NCI-H2227 treated with DMSO at 0.1 percent for 48 hours (cell line): ENCODE measurements at regions not wholly inside any gene's neighbourhood (a gene's known extent, or its start where the extent isn't known, plus 50 kb on each side); places are given as distances from the start of the nearest gene placed in this dataset.
"Not testable (repeated sequence)": the region's sequence is repeated elsewhere in the genome, so short reads cannot be mapped to it uniquely, and the experiment has no call there.

Experiments used
- DNase-seq: peaks from one replicate; lab custom pipeline; 2025; lab: John Stamatoyannopoulos, UW

DNA sequence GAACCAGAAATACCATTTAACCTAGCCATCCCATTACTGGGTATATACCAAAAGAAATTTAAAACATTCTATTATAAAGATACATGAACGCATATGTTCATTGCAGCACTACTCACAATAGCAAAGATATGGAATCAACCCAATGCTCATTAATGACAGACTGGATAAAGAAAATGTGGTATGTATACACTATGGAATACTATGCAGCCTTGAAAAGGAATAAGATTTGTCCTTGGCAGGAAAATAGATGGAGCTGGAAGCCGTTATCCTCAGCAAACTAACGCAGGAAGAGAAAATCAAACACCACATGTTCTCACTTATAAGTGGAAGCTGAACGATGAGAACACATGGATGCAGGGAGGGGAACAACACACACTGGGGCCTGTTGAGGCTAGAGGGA, 146.1 kb upstream of the HMGA2 start:
- not testable (repeated sequence) for DNase-seq

DNA sequence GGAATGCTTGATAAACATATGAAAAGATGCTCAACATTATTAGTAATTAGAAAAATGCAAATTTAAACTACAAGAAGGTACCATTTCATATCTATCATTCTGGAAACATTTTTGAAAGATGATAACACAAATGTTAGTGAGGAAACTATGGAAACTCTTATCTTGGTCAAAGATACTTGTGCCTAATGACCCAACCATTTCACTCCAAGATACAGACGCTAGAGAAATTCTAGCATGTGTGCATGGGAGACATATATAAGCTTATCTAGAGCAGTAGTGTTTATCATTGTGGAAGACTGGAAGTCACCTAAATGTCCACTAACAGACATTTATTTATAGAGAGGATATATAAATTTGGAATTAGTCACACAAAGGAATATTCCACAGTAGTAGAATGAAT, 143.1 kb upstream of the HMGA2 start:
- DNase-seq, result no peak

DNA sequence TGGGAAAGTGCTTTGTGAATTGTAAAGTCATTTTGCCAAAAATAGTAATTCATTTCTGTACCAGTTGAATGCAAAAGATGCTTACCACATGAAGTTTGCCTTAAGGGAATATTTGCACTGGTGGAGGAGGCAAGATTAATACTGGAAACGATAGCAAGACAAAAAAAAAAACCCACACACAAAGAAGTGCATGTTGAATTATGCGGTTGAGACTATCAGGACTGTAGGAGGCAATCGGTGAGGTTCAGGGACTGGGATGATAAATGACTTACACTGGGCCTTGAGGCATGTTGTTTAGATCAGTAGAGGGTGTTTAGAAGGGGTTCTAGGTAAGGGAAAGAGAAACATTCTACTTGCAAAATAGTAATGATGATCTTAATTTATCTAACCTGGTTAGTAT, 142.2 kb upstream of the HMGA2 start:
- DNase-seq, result no peak

DNA sequence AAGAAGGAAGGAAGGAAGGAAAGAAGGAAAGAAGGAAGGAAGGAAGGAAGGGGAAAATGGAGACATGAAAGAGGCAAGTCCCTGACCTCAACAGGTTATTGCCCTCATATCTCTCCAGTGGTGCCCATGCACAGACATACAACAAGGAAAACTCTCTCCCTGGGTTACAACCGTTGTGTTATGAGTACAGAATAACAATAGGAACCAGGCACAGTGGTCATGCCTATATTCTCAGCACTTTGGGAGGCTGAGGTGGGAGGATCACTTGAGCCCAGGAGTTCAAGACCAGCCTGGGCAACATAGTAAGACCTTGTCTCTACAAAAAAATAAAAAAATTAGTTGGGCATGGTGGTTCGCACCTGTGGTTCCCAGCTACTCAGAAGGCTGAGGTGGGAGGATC, 139.4 kb upstream of the HMGA2 start:
- no peak for DNase-seq

DNA sequence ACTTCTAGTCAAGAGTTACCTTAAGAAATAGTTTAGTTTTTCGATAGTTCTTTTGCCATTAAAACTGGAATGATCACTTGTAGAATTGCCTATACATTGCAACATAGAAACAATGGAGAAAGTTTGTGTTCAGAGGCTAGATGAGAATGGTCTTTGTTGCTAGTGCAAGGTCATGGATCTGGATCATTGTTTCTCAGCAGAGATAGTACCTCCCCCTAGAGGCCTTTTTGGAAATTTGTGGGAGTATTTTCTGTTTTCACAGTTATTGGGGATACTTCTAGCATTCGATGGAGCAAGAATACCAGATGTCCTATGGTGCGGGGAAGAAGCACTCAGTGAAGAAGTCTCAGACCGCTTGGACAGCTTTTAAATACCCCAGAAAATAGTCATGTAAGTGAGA, 138.8 kb upstream of the HMGA2 start:
- DNase-seq, result no peak

DNA sequence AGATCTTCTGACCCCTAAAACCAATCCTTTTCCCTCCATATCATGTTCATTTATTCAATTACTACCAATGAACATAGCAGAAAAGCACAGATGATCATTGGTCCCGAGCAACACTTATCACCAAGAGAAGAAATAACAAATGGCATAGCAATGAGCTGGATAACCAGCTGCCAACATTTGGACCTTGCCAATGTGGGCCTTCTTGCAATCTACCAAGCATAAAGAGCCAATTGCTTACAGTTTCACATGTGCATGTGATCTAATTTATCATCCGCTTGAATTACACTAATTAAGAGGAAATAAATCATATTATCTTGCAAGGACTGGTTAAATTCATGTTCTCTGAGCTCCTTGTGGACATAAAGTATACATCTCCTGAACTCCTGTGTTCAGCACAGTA, 134.8 kb upstream of the HMGA2 start:
- no peak for DNase-seq

DNA sequence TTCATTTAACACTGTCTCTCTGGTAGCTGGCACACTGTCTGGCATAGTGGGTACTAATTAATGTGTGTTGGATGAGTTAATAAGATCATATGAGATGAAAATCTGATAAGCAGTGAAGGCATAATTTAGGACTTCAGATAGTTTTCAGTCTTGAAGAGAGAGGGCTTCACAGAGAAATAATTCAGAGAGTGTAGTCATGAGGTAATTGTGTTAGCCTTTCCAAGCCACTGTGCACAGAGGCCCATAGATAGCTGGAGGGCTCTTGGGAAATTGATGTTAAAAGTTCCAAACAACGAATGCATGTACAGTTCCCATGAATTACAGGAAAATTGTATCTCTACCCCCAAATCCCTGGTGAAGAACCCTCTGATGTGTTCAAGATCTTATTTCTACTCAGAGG, 133.8 kb upstream of the HMGA2 start:
- no peak for DNase-seq

DNA sequence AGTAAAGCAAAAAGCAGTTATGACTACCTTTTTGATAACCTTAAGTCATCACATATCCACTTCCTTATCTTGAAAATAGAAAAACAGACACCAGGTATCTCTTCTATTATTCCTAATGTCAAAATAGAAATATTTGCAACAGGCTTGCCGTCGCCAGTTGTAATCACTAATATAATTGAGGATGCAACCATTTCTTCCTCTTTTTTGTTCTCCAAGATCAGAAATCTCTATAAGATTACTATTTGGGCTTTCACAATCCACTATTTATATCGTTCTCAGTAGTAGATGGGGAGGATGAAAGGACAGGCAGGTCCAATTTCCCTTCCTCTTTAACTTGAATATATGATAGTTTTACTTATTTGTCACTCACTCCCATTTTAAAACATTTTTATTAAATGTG, 130.2 kb upstream of the HMGA2 start:
- DNase-seq, result no peak

DNA sequence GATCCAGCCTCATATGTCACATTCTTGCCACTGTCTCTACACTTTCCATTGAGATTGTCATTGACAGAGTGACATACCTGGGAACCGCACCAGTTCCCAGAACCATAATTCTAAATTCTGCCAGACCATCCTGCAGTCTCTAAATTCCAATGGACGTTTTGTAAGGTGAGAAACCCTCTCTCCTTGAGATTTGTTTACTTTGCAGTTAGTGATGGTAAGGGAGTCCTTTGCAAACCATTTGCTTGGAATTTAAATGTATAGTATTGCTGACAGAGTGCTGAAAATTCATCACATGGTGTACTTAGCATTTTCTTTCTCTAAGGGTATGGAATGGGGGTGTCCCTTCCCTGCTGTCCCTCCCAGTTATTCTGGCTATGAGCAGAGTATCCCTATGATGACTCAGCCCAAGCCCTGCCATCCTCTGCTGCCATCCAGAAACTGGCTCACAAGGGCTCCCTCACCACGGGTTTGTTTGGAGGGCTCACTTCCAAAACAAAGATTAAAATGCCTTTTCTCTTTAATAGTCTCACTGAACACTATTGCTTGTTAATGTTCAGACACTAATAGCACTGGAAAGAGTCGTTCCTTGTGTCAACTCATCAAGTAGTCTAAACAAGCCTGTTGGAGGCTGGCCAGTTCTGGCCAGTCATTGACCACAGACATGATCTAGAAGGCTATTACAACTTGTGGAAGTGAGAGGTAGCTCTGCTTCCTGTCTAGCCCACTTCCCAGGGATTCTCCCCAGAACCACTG, 129.0 kb upstream of the HMGA2 start:
- no peak for DNase-seq

DNA sequence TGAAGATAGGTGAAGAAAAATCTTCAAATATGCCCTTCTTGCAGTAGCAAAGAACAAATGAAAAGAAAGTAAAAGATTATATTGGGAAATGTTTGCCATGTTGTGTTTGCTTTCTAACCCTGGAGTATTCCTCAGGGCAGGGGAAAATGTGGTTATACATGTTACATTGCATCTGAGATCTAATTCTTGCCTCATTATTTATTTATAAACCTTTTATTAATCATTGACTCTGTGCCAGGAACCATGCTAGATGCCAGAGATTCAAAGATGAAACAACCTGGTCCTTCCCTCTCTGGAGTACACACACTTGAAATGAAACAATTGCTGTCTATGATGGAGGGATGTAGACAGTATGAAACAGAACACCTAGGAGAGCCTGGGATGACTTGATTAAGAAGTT, 128.1 kb upstream of the HMGA2 start:
- DNase-seq, result no peak

DNA sequence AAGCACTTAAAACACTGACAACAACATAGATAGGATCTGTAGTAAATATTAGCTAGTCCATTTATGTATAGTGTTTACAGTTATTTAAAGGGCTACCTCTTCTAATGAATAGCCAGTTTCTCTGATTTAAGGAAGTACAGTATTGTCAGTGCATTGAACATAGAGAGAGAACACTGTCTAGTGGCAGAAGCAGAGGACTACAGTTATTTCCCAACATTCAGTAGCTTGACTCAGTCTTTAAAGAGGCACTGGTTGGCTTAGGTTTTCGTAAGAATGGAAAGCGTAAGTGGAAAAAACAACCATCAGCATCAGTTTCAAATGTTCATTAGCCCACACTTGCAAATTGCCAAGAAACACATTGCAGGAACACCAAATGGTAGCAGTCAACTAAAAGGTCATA, 125.0 kb upstream of the HMGA2 start:
- no peak for DNase-seq

DNA sequence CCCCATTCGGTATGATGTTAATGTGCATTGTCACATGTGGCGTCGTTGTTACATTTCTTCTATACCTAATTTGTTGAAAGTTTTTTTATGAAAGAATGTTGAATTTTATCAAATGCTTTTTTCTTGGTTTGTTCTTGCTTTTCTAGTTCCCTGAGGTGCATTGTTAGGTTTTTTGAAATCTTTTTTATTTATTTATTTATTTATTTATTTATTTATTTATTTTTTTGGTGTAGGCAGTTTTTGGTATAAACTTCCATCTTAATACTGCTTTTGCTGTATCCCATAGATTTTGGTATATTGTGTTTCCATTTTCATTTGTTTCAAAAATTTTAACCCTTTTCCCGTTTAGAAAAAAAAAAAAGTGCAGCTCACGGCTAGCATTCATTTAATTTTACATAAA, 121.1 kb upstream of the HMGA2 start:
- no peak for DNase-seq

DNA sequence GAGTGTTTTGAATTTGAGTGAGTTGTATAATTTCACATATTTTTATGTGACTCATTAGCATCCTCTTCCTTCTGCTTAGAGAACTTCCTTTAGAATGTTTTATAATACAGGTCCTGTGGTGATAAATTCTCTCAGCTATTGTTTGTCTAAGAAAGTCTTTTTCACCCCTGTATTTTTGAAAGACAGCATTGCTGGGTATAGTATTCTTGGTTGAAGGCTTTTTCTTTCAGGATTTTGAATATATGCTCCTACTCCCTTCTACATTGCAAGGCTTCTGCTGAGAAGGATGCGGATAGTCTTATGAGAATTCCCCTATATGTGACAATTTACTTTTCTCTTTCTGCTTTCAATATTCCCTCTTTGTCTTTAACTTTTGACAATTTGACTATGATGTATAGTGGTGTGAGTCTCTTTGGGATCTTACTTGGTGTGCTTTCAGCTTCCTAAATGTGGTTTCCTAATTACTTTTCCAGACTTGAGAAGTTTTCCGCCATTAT, 118.9 kb upstream of the HMGA2 start:
- DNase-seq, result no peak

DNA sequence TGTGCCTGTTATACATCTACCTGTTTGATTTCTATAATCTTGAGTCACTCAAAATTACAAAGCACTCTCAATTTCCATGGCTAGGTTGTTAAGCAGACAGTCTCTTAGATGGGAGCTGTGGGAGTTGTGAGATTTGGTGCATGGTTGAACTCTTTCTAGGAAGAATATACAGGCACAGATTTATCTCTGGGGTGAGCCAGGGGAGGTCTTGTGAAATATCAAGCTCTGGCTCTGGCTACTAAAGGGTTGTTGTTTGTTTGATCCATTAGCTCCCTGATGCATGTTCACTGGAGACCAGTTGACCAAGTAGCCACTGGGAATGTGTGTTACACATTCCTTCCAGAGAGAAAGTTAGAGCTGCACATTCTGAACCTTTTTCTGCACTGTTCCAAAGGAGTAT, 117.2 kb upstream of the HMGA2 start:
- DNase-seq, result no peak

DNA sequence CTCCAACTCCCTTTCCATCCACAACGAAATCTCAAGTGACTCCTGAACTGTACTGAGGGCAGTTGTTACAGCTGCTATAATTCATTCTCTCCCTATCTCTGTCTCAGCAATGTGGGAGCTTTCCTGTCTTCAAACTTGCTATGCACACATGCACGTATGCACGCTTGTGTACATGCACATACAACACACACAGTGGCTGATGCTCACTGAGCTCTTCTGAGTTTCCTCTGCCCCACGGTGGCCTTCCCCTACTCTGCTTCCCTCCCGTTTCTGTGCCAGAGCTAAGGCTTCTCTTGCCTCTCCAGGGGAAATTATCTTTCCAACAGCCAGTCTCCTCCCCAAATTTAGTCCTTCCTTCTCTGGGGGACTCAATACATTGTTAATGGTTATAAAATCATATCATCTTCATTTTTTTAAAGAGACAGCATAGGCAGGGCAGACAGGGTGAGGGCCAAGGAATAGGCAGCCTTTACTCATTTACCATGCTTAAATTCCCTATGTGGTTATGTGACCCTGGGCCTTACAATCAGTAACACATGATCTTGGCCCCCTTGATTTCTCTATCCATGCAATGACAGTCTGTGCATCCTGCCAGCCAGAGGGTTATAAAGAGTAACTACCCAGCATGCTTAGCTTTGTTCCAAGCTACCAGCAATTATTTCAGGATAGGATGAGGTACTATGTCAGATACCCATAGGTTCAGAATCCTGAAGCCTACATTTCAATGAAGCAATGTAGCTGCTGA, 111.9 kb upstream of the HMGA2 start:
- DNase-seq, result no peak

DNA sequence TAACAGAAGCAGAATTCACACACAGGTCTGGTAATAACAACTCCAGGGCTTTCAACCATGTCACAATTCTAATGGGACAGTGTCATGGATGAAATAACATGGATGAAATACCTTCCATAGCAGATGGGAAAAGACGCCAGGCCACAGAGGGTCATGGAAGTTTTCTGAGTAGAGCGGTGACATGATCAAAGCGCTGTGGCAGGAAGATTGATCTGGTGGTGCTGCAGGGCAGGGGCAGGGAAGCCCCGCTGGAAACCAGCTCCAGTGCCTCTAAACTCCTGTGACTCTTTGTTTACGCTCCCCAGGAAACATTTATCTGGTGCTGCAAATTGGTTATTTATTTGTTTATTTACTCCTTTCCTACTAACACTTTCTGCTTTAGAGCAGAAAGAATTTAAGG, 108.3 kb upstream of the HMGA2 start:
- no peak for DNase-seq

DNA sequence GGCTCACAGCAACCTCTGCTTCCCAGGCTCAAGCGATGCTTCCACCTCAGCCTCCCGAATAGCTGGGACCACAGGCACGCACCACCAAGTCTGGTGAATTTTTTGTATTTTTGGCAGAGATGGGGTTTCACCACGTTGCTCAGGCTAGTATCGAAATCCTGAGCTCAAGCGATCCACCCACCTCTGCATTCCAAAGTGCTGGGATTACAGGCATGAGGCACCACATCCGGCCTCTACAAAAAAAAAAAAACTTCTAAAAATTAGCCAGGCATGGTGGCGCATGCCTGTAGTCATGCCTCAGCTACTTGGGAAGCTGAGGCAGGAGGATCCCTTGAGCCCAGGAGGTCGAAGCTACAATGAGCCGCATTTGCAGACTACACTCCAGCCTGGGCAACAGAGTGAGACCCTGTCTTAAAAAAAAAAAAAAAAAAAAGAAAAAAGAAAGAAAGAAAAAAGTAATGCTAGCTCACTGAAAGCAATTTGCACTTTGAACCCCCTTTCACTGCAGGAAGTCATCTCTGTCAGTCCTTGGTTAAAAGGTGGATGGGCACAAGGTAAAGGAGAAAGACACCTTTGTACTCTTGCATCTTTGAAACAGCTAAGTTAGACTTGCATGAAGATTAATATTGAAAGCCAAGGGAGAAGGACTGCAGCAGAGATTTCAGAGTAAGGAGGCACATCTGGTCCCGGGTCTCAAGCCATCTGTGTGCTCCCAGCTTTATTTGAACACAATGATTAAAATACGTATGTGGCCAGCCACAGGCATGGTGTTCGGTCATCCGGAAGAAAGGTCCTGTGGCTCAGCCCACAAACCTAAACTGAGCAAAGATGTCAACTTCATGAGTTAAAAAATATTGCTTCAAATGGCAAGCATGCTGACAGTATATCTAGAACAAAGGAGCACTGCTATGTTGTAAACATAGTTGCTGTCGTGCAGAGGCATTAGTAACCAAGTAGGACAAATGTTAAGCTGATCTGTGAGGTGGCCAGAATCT, 103.8 kb upstream of the HMGA2 start:
- no peak for DNase-seq

DNA sequence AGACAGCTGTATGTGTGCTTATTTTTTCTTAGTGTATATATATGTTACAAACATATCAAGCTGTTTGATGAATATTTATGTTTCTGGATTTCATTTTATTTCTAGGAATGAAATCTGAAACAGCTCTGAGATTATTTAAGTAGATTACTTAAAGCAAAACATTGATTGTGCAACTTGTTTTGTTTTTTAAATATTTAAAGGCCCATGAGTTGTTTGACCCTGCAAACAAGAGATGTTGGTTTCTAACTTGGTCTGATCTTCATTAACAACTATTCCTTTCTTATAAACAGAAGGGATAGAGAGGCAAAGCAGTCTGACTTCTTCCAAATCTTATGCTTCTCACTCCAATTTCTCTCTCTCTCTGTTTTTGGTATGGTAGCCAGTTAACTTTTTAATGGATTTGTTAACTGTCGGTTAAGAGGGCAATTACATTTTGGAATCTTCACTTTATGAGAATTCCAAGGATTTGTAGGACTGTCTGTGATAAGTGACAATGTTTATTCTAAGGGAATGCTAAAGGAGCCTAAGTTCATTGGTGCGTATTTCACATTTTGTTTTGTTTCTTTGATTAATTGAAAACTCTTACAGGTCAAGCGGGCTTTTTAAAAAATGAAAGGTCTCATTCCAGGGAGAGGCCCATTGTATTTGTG, 102.6 kb upstream of the HMGA2 start:
- no peak for DNase-seq

DNA sequence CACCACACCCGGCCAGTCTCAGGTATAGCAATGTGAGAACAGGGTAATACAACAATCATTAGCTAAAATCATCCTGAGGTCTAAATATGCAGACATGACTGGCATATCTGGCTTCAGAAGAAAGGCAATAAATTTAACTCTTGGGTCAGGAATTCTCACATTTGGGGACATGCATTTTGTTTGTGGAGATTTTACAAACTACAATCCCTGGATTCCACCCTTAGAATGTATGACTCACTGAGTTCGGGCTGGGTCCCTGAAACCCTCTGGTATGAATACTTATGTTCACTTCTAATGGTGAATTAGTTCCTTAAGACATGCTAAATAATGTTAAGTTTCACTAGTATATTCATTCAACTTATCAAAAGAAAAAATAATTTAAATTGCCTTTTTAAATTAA, 98.9 kb upstream of the HMGA2 start:
- DNase-seq, result no peak

DNA sequence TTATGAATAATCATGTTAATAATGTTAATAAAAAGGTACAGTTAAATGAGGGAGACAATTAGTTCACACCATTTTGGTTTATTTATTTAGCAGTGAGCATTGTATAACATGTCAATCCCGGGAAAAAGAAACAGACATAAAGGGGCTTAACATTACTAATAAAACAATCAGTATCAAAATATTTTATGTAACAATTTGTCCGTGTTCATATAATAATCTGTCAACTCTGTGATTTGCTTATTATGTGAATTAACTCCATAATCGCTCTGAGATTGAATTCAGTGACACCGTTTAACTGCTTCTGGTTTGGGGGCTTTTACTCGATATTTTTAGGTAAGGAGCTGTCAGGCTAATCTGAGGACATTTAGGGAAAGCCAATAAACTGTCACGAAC, 95.8 kb upstream of the HMGA2 start:
- no peak for DNase-seq

DNA sequence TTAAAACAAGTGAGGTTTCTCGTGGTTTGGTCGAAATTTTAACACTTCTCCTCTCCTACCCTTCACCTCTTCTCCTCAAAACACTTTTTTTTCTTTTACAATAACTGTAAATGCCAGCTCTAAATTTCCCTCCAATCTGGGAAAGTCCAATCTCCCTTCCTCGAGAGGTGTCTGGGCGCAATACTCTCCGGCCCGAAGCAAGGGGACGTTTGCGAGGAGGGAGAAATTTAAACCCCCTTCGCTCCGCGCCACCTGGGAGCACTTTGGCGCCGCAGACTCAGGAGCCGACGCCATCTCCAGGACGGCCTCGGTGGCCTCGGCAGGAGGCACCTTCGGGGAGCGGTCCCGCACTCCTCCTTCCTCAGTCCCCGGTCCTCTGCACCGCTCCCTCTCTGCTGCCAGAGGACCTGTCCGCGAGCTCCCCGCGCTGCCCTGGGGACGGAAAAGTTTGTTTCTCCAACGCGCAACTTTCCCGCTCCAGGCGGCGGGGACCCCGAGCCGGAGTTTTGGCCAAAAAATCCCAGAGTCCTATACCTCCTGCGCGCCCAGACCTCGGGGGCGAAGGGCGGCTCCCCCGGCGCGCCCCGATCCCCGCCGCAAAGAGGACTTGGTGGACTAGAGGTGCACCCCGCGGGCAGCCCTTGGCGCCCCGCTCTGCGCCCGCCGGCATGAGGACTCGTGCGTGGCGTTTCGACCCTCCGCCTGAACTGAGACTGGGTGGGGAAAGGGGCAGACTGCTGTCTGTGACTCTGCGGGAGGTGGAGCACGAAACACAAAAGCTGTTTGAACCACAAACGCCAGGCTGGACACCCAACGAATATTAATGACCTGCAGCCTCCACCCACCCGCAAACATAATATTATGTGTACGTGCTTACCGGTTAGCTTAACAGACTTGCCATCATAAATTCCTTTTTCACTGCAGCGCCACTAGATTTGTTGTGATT, 95.2 kb upstream of the HMGA2 start:
- no peak for DNase-seq
